Ovary (tissue), 3 donors: ENCODE measurements at regions not wholly inside any gene's neighbourhood (a gene's known extent, or its start where the extent isn't known, plus 50 kb on each side); places are given as distances from the start of the nearest gene placed in this dataset.

ENCODE experiments used
- CTCF ChIP-seq, 3 donors: fragments of 450-650 bp in 2 of 3; fragments of 200-600 bp in 1 of 3; IDR thresholded peaks; one replicate each; pipeline versions ENCODE4 v1.5.1 to v1.8.0; 2016 to 2022; ENCODE audit warnings: antibody characterized with exemption in 3 of 3, mild to moderate bottlenecking in 1 of 3
- EP300 ChIP-seq: sonication (generic); formaldehyde crosslinking; IDR thresholded peaks from one replicate; pipeline ENCODE4 v1.6.1; 2017; ENCODE audit warnings: antibody characterized with exemption
- POLR2A ChIP-seq: fragments of 450-650 bp; IDR thresholded peaks from one replicate; pipeline ENCODE4 v1.6.1; 2017; ENCODE audit warnings: antibody characterized with exemption, mild to moderate bottlenecking, moderate library complexity
- donor health status: DM: no; HTN: no; CAD: no.

- TF ChIP-seq CTCF (IDR thresholded peaks at IDR 0.05) (no peak), POLR2A (no peak), EP300 (no peak)
Observed at GRCh38 chr3:24048843-24049242, 103.8 kb downstream of the NR1D2 start.
